ENCODE measurements at regions not wholly inside any gene's neighbourhood (a gene's known extent, or its start where the extent isn't known, plus 50 kb on each side); places are given as distances from the start of the nearest gene placed in this dataset.

- WGBS, 4 donors: 86 to 90% (median 89%) methylated on average over 2 of the region's 2 CpGs
Observed at GRCh38 chr7:125908711-125909110, 979.1 kb upstream of the POT1 start.

GRCh38 chr7:125899577-125899976, 970.0 kb upstream of the POT1 start:
- DNase-seq: no peak
- H3K4me1 ChIP-seq: no peaks in the 10 kb centered on the region
- ATAC-seq: no peak
- intact Hi-C loops (cut with DNase I): no loop called here
- H3K9me3 ChIP-seq: no peaks in the 10 kb centered on the region
- no peak overlapping the region for H3K4me3 ChIP-seq
- TF ChIP-seq POLR2A (IDR thresholded peaks at IDR 0.05) (no peak), CTCF (IDR thresholded peaks at IDR 0.05) (no peak)
- no peaks in the 10 kb centered on the region for H3K27me3 ChIP-seq
- WGBS, 4 donors: 76 to 84% (median 83%) methylated on average over 1 of the region's 1 CpG
- H3K27ac ChIP-seq: no peak overlapping the region
- no peaks in the 10 kb centered on the region for H3K36me3 ChIP-seq

More at GRCh38 chr7:125908711-125909110, 979.1 kb upstream of the POT1 start:
- no peak for ATAC-seq
- intact Hi-C loops (cut with DNase I): no loop called here
- no peak overlapping the region for H3K27ac ChIP-seq
- no peaks in the 10 kb centered on the region for H3K4me1 ChIP-seq
- peaks cover 0 to 16% (median 0%) of the 10 kb centered on the region in 12 donors for H3K9me3 ChIP-seq
- H3K36me3 ChIP-seq: no peaks in the 10 kb centered on the region
- no peaks in the 10 kb centered on the region for H3K27me3 ChIP-seq
- TF ChIP-seq CTCF (IDR thresholded peaks at IDR 0.05) (no peak), POLR2A (IDR thresholded peaks at IDR 0.05) (no peak)
- no peak overlapping the region for H3K4me3 ChIP-seq
- DNase-seq: no peak

GRCh38 chr7:125892434-125892833, 962.8 kb upstream of the POT1 start:
- ATAC-seq (no peak), DNase-seq (no peak)
- 77 to 85% (median 78%) methylated on average over 1 of the region's 1 CpG for WGBS, 4 donors
- no peak for TF ChIP-seq POLR2A (IDR thresholded peaks at IDR 0.05)
- no peak for TF ChIP-seq CTCF (IDR thresholded peaks at IDR 0.05)
- Histone ChIP-seq H3K4me1 (no peaks in the 10 kb centered on the region), H3K9me3 (peaks cover 0 to 3% (median 0%) of the 10 kb centered on the region in 12 donors), H3K27ac (no peak overlapping the region), H3K36me3 (no peaks in the 10 kb centered on the region), H3K27me3 (no peaks in the 10 kb centered on the region), H3K4me3 (no peak overlapping the region)
- intact Hi-C loops (cut with DNase I): no loop called here

GRCh38 chr7:125878988-125879387, 949.4 kb upstream of the POT1 start:
- Histone ChIP-seq H3K4me3 (no peak overlapping the region), H3K4me1 (no peaks in the 10 kb centered on the region), H3K36me3 (no peaks in the 10 kb centered on the region), H3K27me3 (no peaks in the 10 kb centered on the region), H3K9me3 (peaks cover 0 to 24% (median 2%) of the 10 kb centered on the region in 12 donors), H3K27ac (no peak overlapping the region)
- no peak for DNase-seq
- whole genome bisulfite sequencing, 4 donors: 39 to 51% (median 49%) methylated on average over 6 of the region's 6 CpGs
- no peak for TF ChIP-seq CTCF (IDR thresholded peaks at IDR 0.05)
- TF ChIP-seq POLR2A (IDR thresholded peaks at IDR 0.05): no peak
- ATAC-seq: no peak
- intact Hi-C loops (cut with DNase I): no loop called here
